Skeletal muscle tissue (tissue), 3 donors: ENCODE measurements at regions not wholly inside any gene's neighbourhood (a gene's known extent, or its start where the extent isn't known, plus 50 kb on each side); places are given as distances from the start of the nearest gene placed in this dataset.

Source experiments
- H3K27ac ChIP-seq: one replicate; pipeline ENCODE4 v1.7.0; 2013; ENCODE audit warnings: mild to moderate bottlenecking, low read depth, low read length, inconsistent platforms
- H3K27me3 ChIP-seq, 3 donors: one replicate each; pipeline ENCODE4 v1.7.0; 2013; ENCODE audit warnings: low read length in 3 of 3; ENCODE audit not compliant: control insufficient read depth in 3 of 3, insufficient read depth in 3 of 3
- H3K36me3 ChIP-seq, 3 donors: one replicate each; pipeline ENCODE4 v1.7.0; 2013; ENCODE audit warnings: low read length in 3 of 3; ENCODE audit not compliant: control insufficient read depth in 3 of 3, insufficient read depth in 3 of 3
- H3K4me1 ChIP-seq, 3 donors: one replicate each; pipeline ENCODE4 v1.7.0; 2013; ENCODE audit warnings: low read length in 3 of 3, mild to moderate bottlenecking in 3 of 3; ENCODE audit not compliant: control insufficient read depth in 3 of 3, insufficient read depth in 3 of 3
- H3K4me3 ChIP-seq, 3 donors: one replicate each; pipeline ENCODE4 v1.7.0; 2013; ENCODE audit warnings: low read length in 3 of 3
- H3K9ac ChIP-seq, 3 donors: one replicate each; pipeline ENCODE4 v1.7.0; 2013; ENCODE audit warnings: low read length in 3 of 3, mild to moderate bottlenecking in 3 of 3, moderate library complexity in 2 of 3, low read depth in 1 of 3
- H3K9me3 ChIP-seq, 3 donors: one replicate each; pipeline ENCODE4 v1.7.0; 2013; ENCODE audit warnings: low read length in 3 of 3; ENCODE audit not compliant: control insufficient read depth in 3 of 3
- donor health status: Osteomylitis.

- H3K9me3 ChIP-seq, result no peaks in the 10 kb centered on the region
- H3K36me3 ChIP-seq, result no peaks in the 10 kb centered on the region
- no peaks in the 10 kb centered on the region for H3K27me3 ChIP-seq
- no peak overlapping the region for H3K27ac ChIP-seq
- no peaks in the 10 kb centered on the region for H3K4me1 ChIP-seq
- no peak overlapping the region for H3K9ac ChIP-seq
- H3K4me3 ChIP-seq, result no peak overlapping the region
Observed at GRCh38 chr10:64091897-64092296, 570.7 kb downstream of the REEP3 start.

DNA sequence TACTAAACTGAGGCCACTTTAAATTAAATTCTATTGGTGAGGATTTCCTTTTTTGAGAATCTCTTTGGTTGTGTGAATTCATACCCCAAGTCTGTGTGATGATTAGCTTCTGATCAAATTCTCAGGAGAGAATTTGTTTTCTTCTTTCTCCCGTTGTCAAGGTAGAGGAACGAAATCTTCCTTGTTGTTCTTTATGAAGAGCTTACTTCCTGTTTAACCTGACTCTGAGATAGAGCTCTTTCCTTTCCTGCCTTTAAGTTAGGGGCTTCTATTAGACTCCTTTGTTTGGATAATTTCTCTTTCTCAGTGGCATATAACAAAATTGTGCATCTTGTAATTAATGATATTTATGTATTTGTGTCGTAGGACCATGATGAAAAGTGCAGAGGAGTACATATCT is 572.1 kb downstream of the REEP3 start:
- Histone ChIP-seq H3K9me3 (no peaks in the 10 kb centered on the region), H3K4me3 (no peak overlapping the region), H3K27ac (no peak overlapping the region), H3K36me3 (no peaks in the 10 kb centered on the region), H3K27me3 (no peaks in the 10 kb centered on the region), H3K9ac (no peak overlapping the region), H3K4me1 (no peaks in the 10 kb centered on the region)

GRCh38 chr10:64093946-64094535 is 572.8 kb downstream of the REEP3 start:
- no peaks in the 10 kb centered on the region for H3K36me3 ChIP-seq
- no peaks in the 10 kb centered on the region for H3K4me1 ChIP-seq
- H3K27me3 ChIP-seq, result no peaks in the 10 kb centered on the region
- H3K9ac ChIP-seq, result no peak overlapping the region
- no peaks in the 10 kb centered on the region for H3K9me3 ChIP-seq
- H3K27ac ChIP-seq, result no peak overlapping the region
- no peak overlapping the region for H3K4me3 ChIP-seq

DNA sequence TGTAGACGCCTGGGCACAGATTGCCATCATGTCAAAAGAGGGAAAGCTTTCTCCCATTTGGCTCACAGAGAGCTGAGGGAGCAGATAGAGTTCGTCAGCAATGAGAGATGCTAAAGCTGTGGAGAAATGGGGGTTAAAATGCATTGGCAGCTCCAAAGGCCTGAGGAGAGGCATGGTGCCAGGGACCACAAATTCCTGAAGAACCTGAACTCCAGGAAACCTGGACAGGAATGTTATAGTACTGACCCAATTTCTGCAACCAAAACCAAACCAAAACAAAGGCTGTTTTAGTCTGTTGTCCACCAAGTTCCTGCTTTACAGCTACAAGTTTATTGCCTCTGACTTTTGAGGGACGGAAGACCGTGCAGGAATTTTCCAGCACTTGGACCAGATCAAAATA is 575.7 kb downstream of the REEP3 start:
- H3K9me3 ChIP-seq, result no peaks in the 10 kb centered on the region
- no peaks in the 10 kb centered on the region for H3K4me1 ChIP-seq
- H3K27ac ChIP-seq, result no peak overlapping the region
- H3K36me3 ChIP-seq, result no peaks in the 10 kb centered on the region
- no peaks in the 10 kb centered on the region for H3K27me3 ChIP-seq
- H3K9ac ChIP-seq, result no peak overlapping the region
- no peak overlapping the region for H3K4me3 ChIP-seq

DNA sequence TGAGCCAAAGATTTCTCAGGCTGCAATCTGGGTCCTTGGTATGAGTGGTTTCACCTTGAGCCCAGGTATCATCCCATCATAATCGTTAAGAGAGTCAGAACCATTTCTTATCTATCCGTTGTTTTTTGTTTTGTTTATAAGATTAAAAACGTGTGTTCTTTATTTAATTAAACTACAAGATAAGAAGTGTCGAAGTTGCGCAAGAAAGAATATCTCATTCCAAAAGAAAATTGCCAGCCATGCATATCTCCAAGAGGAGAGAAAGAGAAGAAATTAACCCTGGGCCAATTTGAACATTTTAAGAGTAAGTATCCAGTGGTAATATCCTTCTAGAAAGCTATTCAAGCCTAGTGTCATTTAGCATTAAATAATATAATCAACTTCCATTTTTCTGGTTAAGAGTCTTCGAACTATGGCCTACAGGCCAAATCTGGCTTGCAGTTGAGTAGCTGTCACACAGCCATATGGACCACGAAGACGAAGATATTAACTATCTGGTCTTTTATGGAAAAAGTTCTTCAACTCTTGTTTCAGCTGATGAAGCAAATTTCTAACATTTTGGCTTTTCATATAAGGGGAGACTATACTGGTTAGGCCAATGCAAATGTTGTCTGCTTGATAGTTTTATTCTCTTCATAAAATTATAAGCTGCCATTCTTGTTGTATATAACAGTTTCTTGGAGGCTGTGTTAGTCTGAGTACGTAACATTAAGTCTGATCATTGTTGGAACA is 576.4 kb downstream of the REEP3 start:
- H3K27me3 ChIP-seq, result no peaks in the 10 kb centered on the region
- H3K4me3 ChIP-seq, result no peak overlapping the region
- H3K27ac ChIP-seq, result no peak overlapping the region
- H3K9me3 ChIP-seq, result no peaks in the 10 kb centered on the region
- H3K4me1 ChIP-seq, result no peaks in the 10 kb centered on the region
- no peak overlapping the region for H3K9ac ChIP-seq
- no peaks in the 10 kb centered on the region for H3K36me3 ChIP-seq

GRCh38 chr10:64098994-64099393 is 577.8 kb downstream of the REEP3 start:
- Histone ChIP-seq H3K4me3 (no peak overlapping the region), H3K9ac (no peak overlapping the region), H3K36me3 (no peaks in the 10 kb centered on the region), H3K27ac (no peak overlapping the region), H3K27me3 (no peaks in the 10 kb centered on the region), H3K4me1 (no peaks in the 10 kb centered on the region), H3K9me3 (no peaks in the 10 kb centered on the region)

DNA sequence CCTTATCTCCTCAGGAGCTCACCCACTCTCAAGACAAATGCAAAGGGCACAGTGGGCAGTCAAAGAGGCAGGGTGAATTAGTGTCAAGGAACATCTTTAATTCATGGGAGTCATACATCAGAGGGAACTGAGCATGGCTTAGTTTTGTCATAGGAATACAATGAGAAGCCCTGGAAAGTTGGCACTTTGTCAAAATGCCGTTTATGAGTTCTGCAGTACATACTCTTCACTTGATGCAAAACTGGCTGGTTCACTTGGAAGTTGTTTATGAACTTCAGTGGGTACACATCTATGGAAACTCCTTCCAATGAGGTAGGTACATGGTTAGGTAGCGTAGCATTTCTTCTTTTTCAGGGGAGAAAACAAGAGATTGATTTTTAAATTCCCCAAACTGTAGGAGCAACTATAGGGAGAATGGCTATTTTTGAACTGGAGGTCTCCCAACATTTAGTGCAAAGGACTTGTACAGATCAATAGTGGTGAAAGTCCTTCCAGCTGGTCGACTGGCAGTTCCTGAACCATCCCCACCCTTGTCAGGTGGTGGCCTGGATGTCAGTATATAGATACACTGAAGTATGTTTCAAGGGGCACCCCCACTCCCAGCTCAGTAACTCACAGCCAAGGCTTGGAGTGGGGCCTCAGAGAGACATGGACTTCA is 580.5 kb downstream of the REEP3 start:
- H3K9me3 ChIP-seq, result no peaks in the 10 kb centered on the region
- no peak overlapping the region for H3K4me3 ChIP-seq
- no peaks in the 10 kb centered on the region for H3K36me3 ChIP-seq
- H3K27me3 ChIP-seq, result no peaks in the 10 kb centered on the region
- no peaks in the 10 kb centered on the region for H3K4me1 ChIP-seq
- no peak overlapping the region for H3K9ac ChIP-seq
- H3K27ac ChIP-seq, result no peak overlapping the region

DNA sequence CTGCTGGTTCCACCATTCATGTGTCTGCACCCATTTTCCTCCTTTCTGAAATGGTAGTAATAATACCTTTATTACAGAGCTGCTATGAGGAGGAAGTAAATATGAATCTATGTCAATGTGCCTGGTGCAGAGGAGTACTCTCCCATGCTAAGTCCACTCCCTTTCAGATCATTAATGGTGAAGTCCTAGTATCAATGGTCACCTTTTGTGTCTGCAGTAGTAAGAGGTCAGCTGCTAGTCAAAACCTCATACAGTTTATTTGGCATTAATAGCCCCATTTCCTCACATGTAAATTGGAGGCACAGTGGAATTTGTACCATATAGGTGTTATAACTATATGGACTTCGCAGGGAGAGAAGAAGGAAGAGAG is 581.0 kb downstream of the REEP3 start:
- Histone ChIP-seq H3K27ac (no peak overlapping the region), H3K9me3 (no peaks in the 10 kb centered on the region), H3K4me1 (no peaks in the 10 kb centered on the region), H3K9ac (no peak overlapping the region), H3K27me3 (no peaks in the 10 kb centered on the region), H3K4me3 (no peak overlapping the region), H3K36me3 (no peaks in the 10 kb centered on the region)

GRCh38 chr10:64102916-64103315 is 581.7 kb downstream of the REEP3 start:
- no peaks in the 10 kb centered on the region for H3K36me3 ChIP-seq
- no peak overlapping the region for H3K4me3 ChIP-seq
- H3K4me1 ChIP-seq, result no peaks in the 10 kb centered on the region
- no peaks in the 10 kb centered on the region for H3K27me3 ChIP-seq
- H3K27ac ChIP-seq, result no peak overlapping the region
- H3K9ac ChIP-seq, result no peak overlapping the region
- no peaks in the 10 kb centered on the region for H3K9me3 ChIP-seq

DNA sequence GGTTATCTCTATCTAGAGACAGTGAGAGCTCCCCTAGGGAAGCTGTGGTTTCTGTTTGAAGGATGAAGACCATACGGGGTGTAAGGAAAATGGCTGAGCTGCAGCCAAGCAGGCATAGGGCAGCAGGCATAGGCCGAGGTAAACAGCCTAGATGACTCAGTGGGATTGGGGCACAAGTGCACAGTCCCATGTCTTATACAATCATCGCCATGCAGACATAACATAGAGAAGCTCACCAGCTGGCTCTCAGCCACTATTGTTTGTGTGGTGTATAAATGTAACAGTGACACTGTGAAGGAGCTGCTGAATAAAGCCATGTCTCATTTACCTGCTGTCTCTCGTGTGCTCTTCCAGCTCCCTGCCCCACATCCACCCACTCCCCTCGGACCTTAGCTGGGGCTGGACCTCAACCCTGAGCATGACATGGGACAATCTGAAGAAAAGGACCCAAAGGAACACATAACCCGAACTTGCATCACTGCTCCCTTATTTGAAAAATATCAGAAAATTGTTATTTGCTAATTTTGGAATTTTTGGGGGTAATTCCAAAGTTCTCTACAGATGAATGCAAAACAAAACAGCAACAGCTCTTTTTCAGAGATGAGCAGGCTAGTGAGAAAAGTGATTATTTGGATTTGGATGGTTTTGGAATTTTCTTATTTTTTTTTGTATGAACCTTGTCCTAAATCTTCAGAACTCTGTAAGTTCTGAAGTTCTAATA is 582.7 kb downstream of the REEP3 start:
- Histone ChIP-seq H3K36me3 (no peaks in the 10 kb centered on the region), H3K27me3 (no peaks in the 10 kb centered on the region), H3K9me3 (no peaks in the 10 kb centered on the region), H3K4me1 (no peaks in the 10 kb centered on the region), H3K4me3 (no peak overlapping the region), H3K9ac (no peak overlapping the region), H3K27ac (no peak overlapping the region)
